H1 (cell line): ENCODE measurements at regions not wholly inside any gene's neighbourhood (a gene's known extent, or its start where the extent isn't known, plus 50 kb on each side); places are given as distances from the start of the nearest gene placed in this dataset.

Experiments used
- CTCF ChIA-PET: fragments of 300-600 bp; sonication (Branson Sonifier 250); formaldehyde crosslinking; loops from one replicate; lab custom pipeline; 2021; ENCODE audit not compliant: partially characterized antibody; lab: Charles Lee
- POLR2A ChIA-PET: fragments of 300-600 bp; sonication (Branson Sonifier 250); formaldehyde crosslinking; loops from one replicate; lab custom pipeline; 2021; ENCODE audit warnings: inconsistent platforms; ENCODE audit not compliant: partially characterized antibody; lab: Charles Lee
- DNase-seq, 2 experiments: peaks; one replicate each; pipeline versions ENCODE4 v3.0.0 to v3.0.0-alpha.2; 2010 to 2022; ENCODE audit warnings: low spot score in 2 of 2, low read depth in 1 of 2, mixed read lengths in 1 of 2
- FAIRE-seq: peaks from 2 replicates; lab custom pipeline; 2011; peaks lifted over from hg19 to GRCh38; lab: Jason Lieb, UNC
- H2AFZ ChIP-seq: 2 replicates; pipeline ENCODE4 v1.8.1; 2012; ENCODE audit warnings: low read length, inconsistent platforms
- H2AK5ac ChIP-seq: 2 replicates; pipeline ENCODE4 v1.6.1; 2013; ENCODE audit warnings: low read depth, low read length
- H2BK120ac ChIP-seq: replicated peaks from 2 replicates; pipeline ENCODE3; 2013; ENCODE audit warnings: low read depth, low read length, inconsistent platforms
- H2BK12ac ChIP-seq: 2 replicates; pipeline ENCODE4 v1.6.1; 2013; ENCODE audit warnings: low read depth, low read length
- H2BK15ac ChIP-seq: 2 replicates; pipeline ENCODE4 v1.6.1; 2013; ENCODE audit warnings: low read length
- H2BK20ac ChIP-seq: 2 replicates; pipeline ENCODE4 v1.6.1; 2013; ENCODE audit warnings: low read length
- H2BK5ac ChIP-seq: 2 replicates; pipeline ENCODE4 v1.6.1; 2013; ENCODE audit warnings: low read depth, low read length
- H3K14ac ChIP-seq: 2 replicates; pipeline ENCODE4 v1.6.1; 2013; ENCODE audit warnings: inconsistent platforms; ENCODE audit not compliant: insufficient read length
- H3K18ac ChIP-seq: 2 replicates; pipeline ENCODE4 v1.6.1; 2013; ENCODE audit warnings: low read length; ENCODE audit errors: extremely low read depth
- H3K23ac ChIP-seq: 2 replicates; pipeline ENCODE4 v1.6.1; 2013; ENCODE audit warnings: inconsistent platforms; ENCODE audit not compliant: insufficient read length
- H3K23me2 ChIP-seq: 2 replicates; pipeline ENCODE4 v1.6.1; 2013; ENCODE audit warnings: low read depth, low read length
- H3K27ac ChIP-seq: 2 replicates; pipeline ENCODE4 v1.6.1; 2011; ENCODE audit warnings: low read depth, low read length, inconsistent platforms
- H3K27me3 ChIP-seq, 4 experiments: replicated peaks in 1 of 4; 1 replicate in 1 of 4; 2 replicates in 3 of 4; pipeline versions ENCODE4 v1.6.1 to v1.8.1; 2011 to 2013; ENCODE audit warnings: low read length in 3 of 4, mild to moderate bottlenecking in 3 of 4, inconsistent platforms in 2 of 4, mixed read lengths in 2 of 4, moderate library complexity in 1 of 4; ENCODE audit not compliant: control insufficient read depth in 3 of 4, insufficient read depth in 3 of 4; ENCODE audit errors: extremely low read depth in 1 of 4
- H3K36me3 ChIP-seq, 4 experiments: 2 replicates each; pipeline versions ENCODE4 v1.6.1 to v1.8.1; 2011 to 2013; ENCODE audit warnings: mild to moderate bottlenecking in 4 of 4, low read length in 3 of 4, moderate library complexity in 2 of 4, control low read depth in 1 of 4, inconsistent platforms in 1 of 4; ENCODE audit not compliant: insufficient read depth in 4 of 4, control insufficient read depth in 2 of 4
- H3K4ac ChIP-seq: replicated peaks from 2 replicates; pipeline ENCODE3; 2013; ENCODE audit warnings: low read length, low read depth, mixed read lengths, inconsistent platforms; ENCODE audit not compliant: insufficient read length
- H3K4me1 ChIP-seq, 4 experiments: replicated peaks in 1 of 4; 1 replicate in 1 of 4; 2 replicates in 3 of 4; pipeline versions ENCODE4 v1.6.1 to v1.8.1; 2011 to 2013; ENCODE audit warnings: low read length in 3 of 4, inconsistent platforms in 2 of 4, mixed read lengths in 1 of 4; ENCODE audit not compliant: insufficient read depth in 4 of 4, control insufficient read depth in 3 of 4
- H3K4me2 ChIP-seq, 2 experiments: 2 replicates each; pipeline versions ENCODE4 v1.6.1 to v1.8.1; 2011 to 2013; ENCODE audit warnings: low read depth in 2 of 2, low read length in 2 of 2, control low read depth in 1 of 2, inconsistent platforms in 1 of 2, mild to moderate bottlenecking in 1 of 2; ENCODE audit not compliant: insufficient read depth in 1 of 2
- H3K4me3 ChIP-seq, 4 experiments: fragments of 200-600, 300-600 bp in 1 of 4; sonication (generic), shearing (Covaris generic), sonication (Bioruptor Twin) in 1 of 4; 2 replicates each; pipeline versions ENCODE4 v1.5.1 to v1.8.1; 2011 to 2016; ENCODE audit warnings: low read length in 4 of 4, low read depth in 3 of 4, control low read depth in 2 of 4, inconsistent platforms in 2 of 4, mild to moderate bottlenecking in 2 of 4, mixed read lengths in 1 of 4, moderate library complexity in 1 of 4; ENCODE audit not compliant: insufficient read depth in 2 of 4; ENCODE audit errors: extremely low read depth in 1 of 4
- H3K56ac ChIP-seq: replicated peaks from 2 replicates; pipeline ENCODE3; 2013; ENCODE audit warnings: low read depth, mild to moderate bottlenecking, mixed read lengths, low read length, inconsistent platforms; ENCODE audit not compliant: insufficient read length
- H3K79me1 ChIP-seq: 2 replicates; pipeline ENCODE4 v1.6.1; 2013; ENCODE audit warnings: low read depth, low read length, control low read depth
- H3K79me2 ChIP-seq, 2 experiments: 2 replicates each; pipeline versions ENCODE4 v1.6.1 to v1.8.1; 2012 to 2013; ENCODE audit warnings: low read length in 2 of 2, mild to moderate bottlenecking in 2 of 2, inconsistent platforms in 1 of 2; ENCODE audit not compliant: insufficient read depth in 2 of 2, control insufficient read depth in 1 of 2
- H3K9ac ChIP-seq, 4 experiments: replicated peaks in 1 of 4; 1 replicate in 1 of 4; 2 replicates in 3 of 4; pipeline versions ENCODE4 v1.6.1 to v1.8.1; 2011 to 2013; ENCODE audit warnings: low read depth in 3 of 4, low read length in 3 of 4, control low read depth in 2 of 4, mild to moderate bottlenecking in 2 of 4, moderate library complexity in 2 of 4, inconsistent platforms in 1 of 4; ENCODE audit errors: extremely low read depth in 1 of 4
- H3K9me3 ChIP-seq, 2 experiments: 2 replicates each; pipeline versions ENCODE4 v1.6.1 to v1.8.1; 2012 to 2013; ENCODE audit warnings: mild to moderate bottlenecking in 2 of 2, moderate library complexity in 2 of 2, control low read depth in 1 of 2, inconsistent platforms in 1 of 2, low read depth in 1 of 2, low read length in 1 of 2, mixed read lengths in 1 of 2; ENCODE audit not compliant: insufficient read depth in 2 of 2
- H4K20me1 ChIP-seq, 2 experiments: replicated peaks in 1 of 2; 2 replicates each; pipeline versions ENCODE3 to v1.8.1; 2011 to 2013; ENCODE audit warnings: inconsistent platforms in 2 of 2, low read length in 2 of 2, mild to moderate bottlenecking in 1 of 2; ENCODE audit not compliant: insufficient read depth in 2 of 2, control insufficient read depth in 1 of 2
- H4K5ac ChIP-seq: 2 replicates; pipeline ENCODE4 v1.6.1; 2013; ENCODE audit warnings: low read length, low read depth, mixed read lengths, inconsistent platforms; ENCODE audit not compliant: insufficient read length
- H4K8ac ChIP-seq: 2 replicates; pipeline ENCODE4 v1.8.0; 2013; ENCODE audit warnings: mild to moderate bottlenecking, moderate library complexity, low read length, inconsistent platforms; ENCODE audit not compliant: insufficient read depth; ENCODE audit errors: extremely low read depth
- H4K91ac ChIP-seq: replicated peaks from 2 replicates; pipeline ENCODE3; 2013; ENCODE audit warnings: low read length, mixed read lengths, inconsistent platforms; ENCODE audit not compliant: insufficient read length
- BACH1 ChIP-seq: IDR thresholded peaks from 2 replicates; pipeline ENCODE4 v1.6.1; 2012; ENCODE audit warnings: low read length, improper control_type of control experiment
- GTF2F1 ChIP-seq: IDR thresholded peaks from 2 replicates; pipeline ENCODE4 v1.6.1; 2012; ENCODE audit warnings: low read depth, low read length, improper control_type of control experiment, borderline replicate concordance
- HDAC6 ChIP-seq: IDR thresholded peaks from one replicate; pipeline ENCODE4 v1.7.1; 2012; ENCODE audit warnings: low read depth, mild to moderate bottlenecking, inconsistent platforms, low read length, moderate library complexity
- NRF1 ChIP-seq: IDR thresholded peaks from 2 replicates; pipeline ENCODE4 v1.6.1; 2011; ENCODE audit warnings: mild to moderate bottlenecking, low read depth, low read length, improper control_type of control experiment
- POLR2A ChIP-seq, 2 experiments: IDR thresholded peaks; 1 replicate in 1 of 2; 2 replicates in 1 of 2; pipeline ENCODE4 v1.6.1; 2011; ENCODE audit warnings: low read depth in 2 of 2, low read length in 2 of 2, mild to moderate bottlenecking in 2 of 2; ENCODE audit errors: control extremely low read depth in 1 of 2
- POLR2AphosphoS5 ChIP-seq: IDR thresholded peaks from 2 replicates; pipeline ENCODE4 v1.6.1; 2011; ENCODE audit warnings: low read depth, low read length
- POU5F1 ChIP-seq: IDR thresholded peaks from 2 replicates; pipeline ENCODE4 v1.6.1; 2011; ENCODE audit warnings: low read depth, mild to moderate bottlenecking, low read length, moderate library complexity
- RNF2 ChIP-seq: fragments of 200-900, 300-1000 bp; sonication (generic); IDR thresholded peaks from 2 replicates; pipeline ENCODE4 v1.7.1; 2016; ENCODE audit warnings: borderline replicate concordance, low read depth, mild to moderate bottlenecking, antibody characterized with exemption, low read length; ENCODE audit not compliant: poor library complexity, severe bottlenecking; ENCODE audit errors: missing control alignments
- SAP30 ChIP-seq: fragments of 300-600 bp; sonication (generic); IDR thresholded peaks from 2 replicates; pipeline ENCODE4 v1.7.1; 2012; ENCODE audit warnings: low read length, moderate library complexity, mild to moderate bottlenecking, inconsistent platforms; ENCODE audit not compliant: insufficient read depth, insufficient replicate concordance
- SIRT6 ChIP-seq: IDR thresholded peaks from one replicate; pipeline ENCODE4 v1.7.1; 2012; ENCODE audit warnings: low read length, inconsistent platforms
- SP4 ChIP-seq: IDR thresholded peaks from 2 replicates; pipeline ENCODE4 v1.6.1; 2012; ENCODE audit warnings: low read length, inconsistent platforms
- SUZ12 ChIP-seq: fragments of 200-600 bp; sonication (generic); IDR thresholded peaks from 2 replicates; pipeline ENCODE4 v1.6.1; 2012; ENCODE audit warnings: mild to moderate bottlenecking, inconsistent platforms, low read length, moderate library complexity, mixed read lengths
- TCF12 ChIP-seq: IDR thresholded peaks from 2 replicates; pipeline ENCODE4 v1.6.1; 2011; ENCODE audit warnings: low read depth, mild to moderate bottlenecking, low read length
- ZNF274 ChIP-seq: IDR thresholded peaks from 2 replicates; pipeline ENCODE4 v1.7.0; 2012; ENCODE audit warnings: low read length, borderline replicate concordance; ENCODE audit errors: extremely low read depth
- WGBS, 2 experiments: shearing (Covaris generic) in 1 of 2; methylation state at CpG; one replicate each; pipeline versions ENCODE4 v1.1.6 to v1.1.7; 2013 to 2015; ENCODE audit warnings: low lambda C conversion rate in 2 of 2, mixed read lengths in 2 of 2, inconsistent platforms in 1 of 2, low coverage in 1 of 2, missing lambda C conversion rate in 1 of 2; ENCODE audit not compliant: insufficient replicate concordance in 2 of 2, insufficient coverage in 1 of 2, insufficient read length in 1 of 2; ENCODE audit errors: extremely low coverage in 1 of 2, missing lambda C conversion rate in 1 of 2; 5-methylcytosine and 5-hydroxymethylcytosine counted together
- TF ChIP-seq, protein P1 (sequence below): IDR thresholded peaks from 2 replicates; pipeline ENCODE4 v1.6.1; 2011; ENCODE audit warnings: low read depth, mild to moderate bottlenecking, low read length; ENCODE audit not compliant: insufficient read depth

DNA sequence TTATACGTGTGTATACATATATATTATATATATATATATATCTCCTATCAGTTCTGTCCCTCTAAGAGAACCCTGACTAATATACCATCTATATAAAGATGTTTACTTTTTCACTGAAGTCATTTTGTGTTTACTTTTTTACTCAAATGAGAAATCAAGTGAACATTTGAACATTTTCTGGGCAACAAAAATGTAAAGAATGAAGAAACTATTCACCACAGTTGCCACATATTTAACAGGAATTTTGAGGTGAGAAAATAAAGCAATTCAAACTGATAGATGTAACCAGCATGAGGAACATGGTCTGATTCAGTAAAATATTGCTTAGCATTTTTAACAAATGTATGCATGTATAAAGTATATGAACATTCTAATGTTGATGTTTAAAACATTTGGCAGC is 299.2 kb upstream of the KLHL1 start:
- no peak for TF ChIP-seq POU5F1
- no peak for TF ChIP-seq POLR2A (IDR thresholded peaks at IDR 0.05; ENCODE audit: control extremely low read depth in 1 of 2, low read depth in 2 of 2, low read length in 2 of 2)
- no peak for TF ChIP-seq POLR2AphosphoS5
- TF ChIP-seq NRF1: no peak
- TF ChIP-seq SUZ12: no peak
- TF ChIP-seq, protein P1, sequence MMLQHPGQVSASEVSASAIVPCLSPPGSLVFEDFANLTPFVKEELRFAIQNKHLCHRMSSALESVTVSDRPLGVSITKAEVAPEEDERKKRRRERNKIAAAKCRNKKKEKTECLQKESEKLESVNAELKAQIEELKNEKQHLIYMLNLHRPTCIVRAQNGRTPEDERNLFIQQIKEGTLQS: no peak
- no peak for TF ChIP-seq HDAC6
- TF ChIP-seq SAP30: no peak
- TF ChIP-seq RNF2: no peak
- TF ChIP-seq ZNF274: no peak
- TF ChIP-seq TCF12: no peak
- no peak for TF ChIP-seq SIRT6
- no peak for TF ChIP-seq GTF2F1
- no peak for TF ChIP-seq BACH1
- TF ChIP-seq SP4: no peak
- H4K8ac ChIP-seq: no peak overlapping the region

More for the DNA sequence above, 299.2 kb upstream of the KLHL1 start:
- H3K56ac ChIP-seq: no peak overlapping the region
- H3K4me3 ChIP-seq: no peak overlapping the region
- POLR2A ChIA-PET: interaction anchor here (0.6 kb wide), 1 partner anchor 17 kb away, joined by 3 read pairs; no protein-coding TSS in a partner anchor
- H3K14ac ChIP-seq: no peak overlapping the region
- no peak overlapping the region for H3K9ac ChIP-seq
- no peaks in the 10 kb centered on the region for H3K23me2 ChIP-seq
- no peak overlapping the region for H3K4me2 ChIP-seq
- H3K79me2 ChIP-seq: no peaks in the 10 kb centered on the region
- H3K79me1 ChIP-seq: no peaks in the 10 kb centered on the region
- CTCF ChIA-PET: no interaction called here
- no peaks in the 10 kb centered on the region for H3K9me3 ChIP-seq
- DNase-seq (no peak), FAIRE-seq (no peak)
- H3K27ac ChIP-seq: no peak overlapping the region
- no peaks in the 10 kb centered on the region for H4K20me1 ChIP-seq
- no peaks in the 10 kb centered on the region for H3K4me1 ChIP-seq
- no peak overlapping the region for H2BK20ac ChIP-seq
- H4K5ac ChIP-seq: no peak overlapping the region
- H3K4ac ChIP-seq: no peak overlapping the region
- no peak overlapping the region for H3K18ac ChIP-seq
- H2AFZ ChIP-seq: no peak overlapping the region
- no peaks in the 10 kb centered on the region for H3K36me3 ChIP-seq
- H3K23ac ChIP-seq: no peak overlapping the region
- H2BK120ac ChIP-seq: no peak overlapping the region
- 96% methylated on average over 1 of the region's 1 CpG; no CpG with 5 or more reads in 1 of the 2 experiments for WGBS, 2 experiments
- H2BK15ac ChIP-seq: no peak overlapping the region
- no peak overlapping the region for H2BK12ac ChIP-seq
- no peak overlapping the region for H2AK5ac ChIP-seq
- no peak overlapping the region for H2BK5ac ChIP-seq
- H4K91ac ChIP-seq: no peak overlapping the region
- H3K27me3 ChIP-seq: no peaks in the 10 kb centered on the region
